Endodermal cell (in vitro differentiated cells): ENCODE measurements at regions not wholly inside any gene's neighbourhood (a gene's known extent, or its start where the extent isn't known, plus 50 kb on each side); places are given as distances from the start of the nearest gene placed in this dataset.

ENCODE experiments used
- DNase-seq: peaks from one replicate; pipeline ENCODE4 v3.0.0-alpha.2; 2017
- H3K27ac ChIP-seq: 2 replicates; pipeline ENCODE4 v1.5.1; 2013; ENCODE audit warnings: mild to moderate bottlenecking, low read depth, low read length, moderate library complexity
- H3K27me3 ChIP-seq: 2 replicates; pipeline ENCODE4 v1.6.1; 2013; ENCODE audit warnings: mild to moderate bottlenecking, low read length, moderate library complexity; ENCODE audit not compliant: insufficient read depth, control insufficient read depth, poor library complexity, severe bottlenecking
- H3K36me3 ChIP-seq: 2 replicates; pipeline ENCODE4 v1.7.0; 2013; ENCODE audit warnings: mild to moderate bottlenecking, low read length, moderate library complexity; ENCODE audit not compliant: control insufficient read depth, insufficient read depth
- H3K4me1 ChIP-seq: one replicate; pipeline ENCODE4 v1.7.0; 2013; ENCODE audit warnings: low read length; ENCODE audit not compliant: control insufficient read depth, insufficient read depth
- H3K4me3 ChIP-seq: 2 replicates; pipeline ENCODE4 v1.5.1; 2013; ENCODE audit warnings: mild to moderate bottlenecking, low read length, moderate library complexity
- H3K9ac ChIP-seq: 2 replicates; pipeline ENCODE4 v1.6.1; 2013; ENCODE audit warnings: mild to moderate bottlenecking, low read length, moderate library complexity; ENCODE audit not compliant: poor library complexity, severe bottlenecking; ENCODE audit errors: extremely low read depth
- H3K9me3 ChIP-seq: 2 replicates; pipeline ENCODE4 v1.6.1; 2013; ENCODE audit warnings: mild to moderate bottlenecking, low read length, moderate library complexity; ENCODE audit not compliant: control insufficient read depth
- H3K27ac Mint-ChIP-seq: 2 replicates; pipeline ENCODE4 v1.8.0; 2020; ENCODE audit warnings: mixed read lengths
- H3K27me3 Mint-ChIP-seq: 2 replicates; pipeline ENCODE4 v1.8.0; 2021; ENCODE audit warnings: mild to moderate bottlenecking, mixed read lengths; ENCODE audit not compliant: insufficient read depth
- H3K36me3 Mint-ChIP-seq: 2 replicates; pipeline ENCODE4 v1.8.0; 2020; ENCODE audit warnings: low read depth, mixed read lengths
- H3K4me1 Mint-ChIP-seq: 2 replicates; pipeline ENCODE4 v1.8.0; 2020; ENCODE audit warnings: mixed read lengths
- H3K4me3 Mint-ChIP-seq: 2 replicates; pipeline ENCODE4 v1.8.0; 2020; ENCODE audit warnings: mild to moderate bottlenecking, moderate library complexity, mixed read lengths
- H3K9me3 Mint-ChIP-seq: 2 replicates; pipeline ENCODE4 v1.8.0; 2020; ENCODE audit warnings: mild to moderate bottlenecking, mixed read lengths
- CTCF ChIP-seq: fragments of 200-600 bp; sonication (generic); conservative IDR thresholded peaks from 2 replicates; pipeline ENCODE4 v1.5.0; 2021; ENCODE audit warnings: antibody characterized with exemption, mild to moderate bottlenecking
- WGBS, 2 experiments: methylation state at CpG; one replicate each; pipeline versions ENCODE4 v1.1.5 to v1.1.7; 2013; ENCODE audit warnings: missing lambda C conversion rate in 2 of 2, mixed read lengths in 1 of 2; ENCODE audit not compliant: insufficient coverage in 1 of 2, insufficient read length in 1 of 2; 5-methylcytosine and 5-hydroxymethylcytosine counted together

GRCh38 chr4:144363890-144364289 lies 223.4 kb upstream of the GYPA start:
- no peaks in the 10 kb centered on the region for H3K27me3 ChIP-seq
- no peak overlapping the region for H3K4me3 ChIP-seq
- H3K36me3 ChIP-seq: no peaks in the 10 kb centered on the region
- H3K4me3 Mint-ChIP-seq: no peak overlapping the region
- H3K27me3 Mint-ChIP-seq: peaks cover 2% of the 10 kb centered on the region
- H3K36me3 Mint-ChIP-seq: no peaks in the 10 kb centered on the region
- no peak overlapping the region for H3K27ac ChIP-seq
- peaks cover 1% of the 10 kb centered on the region for H3K4me1 ChIP-seq
- H3K27ac Mint-ChIP-seq: no peak overlapping the region
- no peak overlapping the region for H3K9ac ChIP-seq
- no peaks in the 10 kb centered on the region for H3K9me3 Mint-ChIP-seq
- no peak for DNase-seq
- no peak for TF ChIP-seq CTCF
- WGBS, 2 experiments: 95 to 100% methylated on average over 1 of the region's 1 CpG
- H3K4me1 Mint-ChIP-seq: peaks cover 7% of the 10 kb centered on the region
- no peaks in the 10 kb centered on the region for H3K9me3 ChIP-seq

GRCh38 chr4:144366425-144366824 lies 225.9 kb upstream of the GYPA start:
- Histone ChIP-seq H3K4me1 (peaks cover 11% of the 10 kb centered on the region), H3K9ac (no peak overlapping the region), H3K36me3 (no peaks in the 10 kb centered on the region), H3K27me3 (no peaks in the 10 kb centered on the region), H3K9me3 (no peaks in the 10 kb centered on the region), H3K4me3 (no peak overlapping the region), H3K27ac (no peak overlapping the region)
- no peak overlapping the region for H3K27ac Mint-ChIP-seq
- peaks cover 2% of the 10 kb centered on the region for H3K27me3 Mint-ChIP-seq
- H3K9me3 Mint-ChIP-seq: no peaks in the 10 kb centered on the region
- H3K36me3 Mint-ChIP-seq: no peaks in the 10 kb centered on the region
- DNase-seq: no peak
- H3K4me3 Mint-ChIP-seq: no peak overlapping the region
- H3K4me1 Mint-ChIP-seq: peaks cover 10% of the 10 kb centered on the region
- no peak for TF ChIP-seq CTCF
- 100% methylated on average over 1 of the region's 1 CpG; no CpG with 5 or more reads in 1 of the 2 experiments for WGBS, 2 experiments

GRCh38 chr4:144371485-144371884 lies 231.0 kb upstream of the GYPA start:
- H3K9me3 Mint-ChIP-seq: no peaks in the 10 kb centered on the region
- Histone ChIP-seq H3K9me3 (no peaks in the 10 kb centered on the region), H3K27ac (no peak overlapping the region), H3K36me3 (no peaks in the 10 kb centered on the region), H3K9ac (no peak overlapping the region), H3K4me1 (peaks cover 16% of the 10 kb centered on the region), H3K4me3 (no peak overlapping the region), H3K27me3 (no peaks in the 10 kb centered on the region)
- H3K27ac Mint-ChIP-seq: no peak overlapping the region
- no peaks in the 10 kb centered on the region for H3K36me3 Mint-ChIP-seq
- no peak for DNase-seq
- TF ChIP-seq CTCF: no peak
- H3K4me1 Mint-ChIP-seq: peaks cover 31% of the 10 kb centered on the region
- peaks cover 2% of the 10 kb centered on the region for H3K27me3 Mint-ChIP-seq
- no peak overlapping the region for H3K4me3 Mint-ChIP-seq
